Suprapubic skin (tissue), 4 donors: ENCODE measurements at regions not wholly inside any gene's neighbourhood (a gene's known extent, or its start where the extent isn't known, plus 50 kb on each side); places are given as distances from the start of the nearest gene placed in this dataset.
A peak's percentile ranks its signal among the peaks of the same experiment; 100 is the strongest.

Experiments
- DNase-seq, 2 donors: peaks; one replicate each; pipeline ENCODE4 v3.0.0-alpha.2; 2019; ENCODE audit warnings: low spot score in 2 of 2
- H3K27ac ChIP-seq: fragments of 200-600 bp; sonication (generic); one replicate; pipeline ENCODE4 v1.5.1; 2019
- H3K27me3 ChIP-seq: fragments of 200-600 bp; sonication (generic); one replicate; pipeline ENCODE4 v1.5.1; 2019
- H3K36me3 ChIP-seq: fragments of 200-600 bp; sonication (generic); one replicate; pipeline ENCODE4 v1.5.1; 2019
- H3K4me1 ChIP-seq: fragments of 200-600 bp; sonication (generic); one replicate; pipeline ENCODE4 v1.5.1; 2019
- H3K4me3 ChIP-seq: fragments of 200-600 bp; sonication (generic); one replicate; pipeline ENCODE4 v1.5.1; 2019; ENCODE audit warnings: mild to moderate bottlenecking
- H3K9me3 ChIP-seq: fragments of 200-600 bp; sonication (generic); one replicate; pipeline ENCODE4 v1.5.1; 2019
- EP300 ChIP-seq: sonication (generic); formaldehyde crosslinking; IDR thresholded peaks from one replicate; pipeline ENCODE4 v1.6.1; 2017; ENCODE audit warnings: antibody characterized with exemption
- POLR2A ChIP-seq, 2 donors: fragments of 450-650 bp; IDR thresholded peaks; one replicate each; pipeline ENCODE4 v1.6.1; 2017; ENCODE audit warnings: antibody characterized with exemption in 2 of 2, mild to moderate bottlenecking in 2 of 2, moderate library complexity in 2 of 2
- POLR2AphosphoS5 ChIP-seq, 3 donors: sonication (generic); formaldehyde crosslinking; IDR thresholded peaks; one replicate each; pipeline ENCODE4 v1.6.1; 2017; ENCODE audit warnings: antibody characterized with exemption in 3 of 3
- WGBS: methylation state at CpG from one replicate; pipeline ENCODE4 v1.1.5; 2018; 5-methylcytosine and 5-hydroxymethylcytosine counted together
- TF ChIP-seq, protein P1 (sequence below), 2 donors: fragments of 200-600 bp in 1 of 2; fragments of 450-650 bp in 1 of 2; sonication (generic) in 1 of 2; IDR thresholded peaks; one replicate each; pipeline ENCODE4 v1.5.1; 2016 to 2019; ENCODE audit warnings: antibody characterized with exemption in 2 of 2, mild to moderate bottlenecking in 1 of 2, moderate library complexity in 1 of 2

DNA sequence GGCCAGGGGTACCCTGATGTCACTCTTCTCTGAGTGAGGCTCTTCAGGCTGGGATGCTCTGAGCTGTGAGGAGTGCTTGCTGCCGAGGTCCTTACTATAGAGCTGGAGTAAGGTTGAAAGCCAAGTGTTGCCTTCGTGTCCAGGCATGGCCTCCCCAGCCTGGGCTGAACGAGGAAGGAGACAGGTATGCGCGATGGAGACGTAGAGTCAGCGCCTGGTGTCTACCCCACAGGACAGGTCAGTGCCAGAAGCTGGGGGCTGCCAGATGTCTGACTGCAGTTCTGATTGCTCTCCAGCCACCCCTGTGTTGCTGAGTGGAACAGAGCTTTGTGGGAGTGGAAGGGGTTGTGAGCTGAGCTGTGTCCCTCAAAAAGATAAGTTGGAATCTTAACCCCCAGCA is 135.8 kb upstream of the AJAP1 start:
- Histone ChIP-seq H3K4me1 (no peaks in the 10 kb centered on the region), H3K27me3 (peaks cover 8% of the 10 kb centered on the region), H3K27ac (no peak overlapping the region), H3K4me3 (no peak overlapping the region), H3K36me3 (no peaks in the 10 kb centered on the region), H3K9me3 (no peaks in the 10 kb centered on the region)
- DNase-seq = peak in 1 of 2 donors; percentile 34
- no peak for TF ChIP-seq POLR2A (IDR thresholded peaks at IDR 0.05)
- TF ChIP-seq EP300 = no peak
- TF ChIP-seq, protein P1, sequence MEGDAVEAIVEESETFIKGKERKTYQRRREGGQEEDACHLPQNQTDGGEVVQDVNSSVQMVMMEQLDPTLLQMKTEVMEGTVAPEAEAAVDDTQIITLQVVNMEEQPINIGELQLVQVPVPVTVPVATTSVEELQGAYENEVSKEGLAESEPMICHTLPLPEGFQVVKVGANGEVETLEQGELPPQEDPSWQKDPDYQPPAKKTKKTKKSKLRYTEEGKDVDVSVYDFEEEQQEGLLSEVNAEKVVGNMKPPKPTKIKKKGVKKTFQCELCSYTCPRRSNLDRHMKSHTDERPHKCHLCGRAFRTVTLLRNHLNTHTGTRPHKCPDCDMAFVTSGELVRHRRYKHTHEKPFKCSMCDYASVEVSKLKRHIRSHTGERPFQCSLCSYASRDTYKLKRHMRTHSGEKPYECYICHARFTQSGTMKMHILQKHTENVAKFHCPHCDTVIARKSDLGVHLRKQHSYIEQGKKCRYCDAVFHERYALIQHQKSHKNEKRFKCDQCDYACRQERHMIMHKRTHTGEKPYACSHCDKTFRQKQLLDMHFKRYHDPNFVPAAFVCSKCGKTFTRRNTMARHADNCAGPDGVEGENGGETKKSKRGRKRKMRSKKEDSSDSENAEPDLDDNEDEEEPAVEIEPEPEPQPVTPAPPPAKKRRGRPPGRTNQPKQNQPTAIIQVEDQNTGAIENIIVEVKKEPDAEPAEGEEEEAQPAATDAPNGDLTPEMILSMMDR (IDR thresholded peaks at IDR 0.05) = no peak
- TF ChIP-seq POLR2AphosphoS5 (IDR thresholded peaks at IDR 0.05) = no peak
- 83% methylated on average over 7 of the region's 7 CpGs for WGBS

DNA sequence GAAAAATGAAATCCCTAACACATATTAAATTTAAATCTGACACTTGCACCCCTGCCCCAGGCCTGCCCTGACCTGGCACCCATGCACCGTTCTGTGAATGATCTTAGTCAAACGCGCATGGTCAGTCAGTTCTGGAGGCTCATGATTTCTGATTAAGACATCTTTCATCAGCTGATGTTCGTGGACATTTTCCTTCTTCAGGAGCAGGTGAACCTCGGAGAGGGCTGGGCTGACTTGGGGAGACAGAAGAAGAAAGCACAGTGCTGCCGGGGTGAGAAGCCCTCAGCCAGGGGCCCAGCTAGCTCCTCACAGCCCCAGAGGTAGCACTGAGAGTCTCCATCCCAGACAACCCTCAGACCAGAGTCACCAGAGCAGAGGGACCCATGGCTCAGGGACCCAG is 134.5 kb upstream of the AJAP1 start:
- 83% methylated on average over 6 of the region's 6 CpGs for WGBS
- H3K4me1 ChIP-seq = no peaks in the 10 kb centered on the region
- H3K36me3 ChIP-seq = no peaks in the 10 kb centered on the region
- no peak overlapping the region for H3K4me3 ChIP-seq
- TF ChIP-seq POLR2A (IDR thresholded peaks at IDR 0.05) (no peak), EP300 (no peak), POLR2AphosphoS5 (IDR thresholded peaks at IDR 0.05) (no peak)
- TF ChIP-seq, protein P1 (IDR thresholded peaks at IDR 0.05) = no peak
- H3K27ac ChIP-seq = no peak overlapping the region
- no peaks in the 10 kb centered on the region for H3K9me3 ChIP-seq
- H3K27me3 ChIP-seq = peaks cover 12% of the 10 kb centered on the region
- peak in 1 of 2 donors; percentile 53 for DNase-seq

DNA sequence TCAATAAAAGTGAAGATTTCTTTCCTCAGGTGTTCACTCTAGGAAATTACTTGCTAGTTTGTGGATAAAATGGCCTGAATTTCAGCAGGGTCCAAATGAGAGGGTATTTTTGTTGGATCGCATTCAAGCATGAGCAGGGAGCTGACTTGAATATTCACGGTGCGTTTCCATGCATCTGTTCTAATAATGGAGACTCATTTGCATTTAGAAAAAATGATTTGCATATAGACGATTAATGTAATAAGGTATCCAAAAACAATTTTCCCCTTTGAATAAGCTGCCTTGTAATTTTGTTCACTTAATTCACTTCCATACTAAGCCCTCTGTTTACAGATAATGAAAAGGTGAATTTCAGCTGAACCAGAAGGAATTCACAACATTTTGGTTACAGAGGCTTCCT is 130.9 kb upstream of the AJAP1 start:
- Histone ChIP-seq H3K36me3 (no peaks in the 10 kb centered on the region), H3K27me3 (peaks cover 29% of the 10 kb centered on the region), H3K4me1 (no peaks in the 10 kb centered on the region), H3K27ac (no peak overlapping the region), H3K4me3 (no peak overlapping the region), H3K9me3 (no peaks in the 10 kb centered on the region)
- TF ChIP-seq POLR2A (IDR thresholded peaks at IDR 0.05) (no peak), EP300 (no peak), POLR2AphosphoS5 (IDR thresholded peaks at IDR 0.05) (no peak)
- TF ChIP-seq, protein P1 (IDR thresholded peaks at IDR 0.05) = no peak
- 78% methylated on average over 4 of the region's 4 CpGs for WGBS
- DNase-seq = no peak

DNA sequence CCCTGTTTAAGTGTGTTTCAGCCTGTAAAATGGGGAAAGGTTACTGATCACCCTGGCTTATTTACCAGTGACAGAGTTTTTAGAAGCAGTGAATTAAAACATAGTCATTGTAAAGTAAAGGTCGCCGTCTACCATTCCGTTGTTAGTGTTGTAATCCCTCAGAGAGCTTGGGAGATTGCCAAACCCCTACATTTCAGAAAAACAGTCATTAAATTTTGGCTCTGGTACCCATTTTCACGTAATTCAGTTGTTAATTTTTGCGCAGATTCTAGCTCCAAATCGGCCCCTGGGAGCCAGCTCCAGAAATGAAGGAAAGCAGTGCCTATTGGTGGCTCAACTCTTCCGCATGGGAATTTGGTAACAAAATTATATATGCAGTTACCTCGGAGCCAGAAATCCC is 127.7 kb upstream of the AJAP1 start:
- WGBS = 70% methylated on average over 8 of the region's 8 CpGs
- no peak overlapping the region for H3K4me3 ChIP-seq
- TF ChIP-seq POLR2AphosphoS5 (IDR thresholded peaks at IDR 0.05) (no peak), EP300 (no peak)
- TF ChIP-seq, protein P1 (IDR thresholded peaks at IDR 0.05) = no peak
- no peaks in the 10 kb centered on the region for H3K9me3 ChIP-seq
- DNase-seq = no peak
- peaks cover 39% of the 10 kb centered on the region for H3K27me3 ChIP-seq
- no peaks in the 10 kb centered on the region for H3K36me3 ChIP-seq
- H3K27ac ChIP-seq = no peak overlapping the region
- no peaks in the 10 kb centered on the region for H3K4me1 ChIP-seq

DNA sequence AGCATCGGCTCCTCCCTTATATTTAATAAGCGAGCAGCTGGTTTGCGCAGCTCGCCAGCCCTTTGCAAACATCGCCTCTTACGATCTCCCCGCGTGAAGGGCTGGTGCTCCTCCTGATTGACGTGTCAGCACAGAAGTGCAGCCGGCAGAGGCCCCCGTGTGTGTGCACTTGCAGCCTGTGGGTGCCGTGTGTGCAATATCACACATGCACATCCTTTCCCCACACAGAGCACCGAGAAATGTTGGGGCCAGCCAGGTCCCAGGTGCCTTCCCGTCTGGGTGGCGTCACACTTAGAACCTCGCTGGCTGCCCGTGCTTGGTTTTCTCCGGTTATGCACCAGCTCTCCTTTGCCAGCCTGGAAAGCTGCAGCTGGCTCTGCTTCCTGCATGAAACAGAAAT is 126.6 kb upstream of the AJAP1 start:
- WGBS = 67% methylated on average over 15 of the region's 18 CpGs
- Histone ChIP-seq H3K27me3 (peaks cover 42% of the 10 kb centered on the region), H3K4me3 (no peak overlapping the region), H3K4me1 (no peaks in the 10 kb centered on the region), H3K9me3 (no peaks in the 10 kb centered on the region), H3K36me3 (no peaks in the 10 kb centered on the region), H3K27ac (no peak overlapping the region)
- TF ChIP-seq, protein P1 (IDR thresholded peaks at IDR 0.05) = no peak
- TF ChIP-seq POLR2AphosphoS5 (IDR thresholded peaks at IDR 0.05) = no peak
- TF ChIP-seq POLR2A (IDR thresholded peaks at IDR 0.05) = no peak
- TF ChIP-seq EP300 = no peak
- no peak for DNase-seq
